HEK293T (cell line): ENCODE measurements at regions not wholly inside any gene's neighbourhood (a gene's known extent, or its start where the extent isn't known, plus 50 kb on each side); places are given as distances from the start of the nearest gene placed in this dataset.

Source experiments
- CTCF ChIA-PET: fragments of 350-600 bp; formaldehyde crosslinking; extraction: SDS; loops from one replicate; lab custom pipeline; 2021; ENCODE audit warnings: antibody characterized with exemption, inconsistent platforms; lab: Yijun Ruan, JAX
- POLR2A ChIA-PET: fragments of 350-600 bp; formaldehyde crosslinking; extraction: SDS; loops from one replicate; lab custom pipeline; 2020; ENCODE audit warnings: antibody characterized with exemption, inconsistent platforms; lab: Yijun Ruan, JAX
- DNase-seq: peaks from one replicate; pipeline ENCODE4 v3.0.0; 2012; ENCODE audit warnings: mixed read lengths; ENCODE audit errors: extremely low spot score
- ARNT ChIP-seq: fragments of 450-650 bp; IDR thresholded peaks from 2 replicates; pipeline ENCODE4 v1.6.1; 2017; ENCODE audit warnings: mild to moderate bottlenecking
- BHLHE40 ChIP-seq: fragments of 450-650 bp; IDR thresholded peaks from 2 replicates; pipeline ENCODE4 v1.6.1; 2016; ENCODE audit warnings: mild to moderate bottlenecking, moderate library complexity, borderline replicate concordance
- CTBP1 ChIP-seq: fragments of 450-650 bp; IDR thresholded peaks from 2 replicates; pipeline ENCODE4 v1.6.1; 2016; ENCODE audit warnings: borderline replicate concordance
- ELF4 ChIP-seq: fragments of 450-650 bp; IDR thresholded peaks from 2 replicates; pipeline ENCODE4 v1.6.1; 2017; ENCODE audit warnings: antibody characterized with exemption
- FOXA1 ChIP-seq: fragments of 450-650 bp; IDR thresholded peaks from 2 replicates; pipeline ENCODE4 v1.6.1; 2016; ENCODE audit warnings: mild to moderate bottlenecking
- FOXK2 ChIP-seq: fragments of 450-650 bp; IDR thresholded peaks from 2 replicates; pipeline ENCODE4 v1.6.1; 2016; ENCODE audit warnings: mild to moderate bottlenecking
- FOXM1 ChIP-seq: fragments of 450-650 bp; IDR thresholded peaks from 2 replicates; pipeline ENCODE4 v1.6.1; 2017; ENCODE audit warnings: mild to moderate bottlenecking, borderline replicate concordance
- HDGF ChIP-seq: fragments of 450-650 bp; IDR thresholded peaks from 2 replicates; pipeline ENCODE4 v1.6.1; 2017; ENCODE audit warnings: antibody characterized with exemption, borderline replicate concordance
- L3MBTL2 ChIP-seq: fragments of 450-650 bp; conservative IDR thresholded peaks from 2 replicates; pipeline ENCODE4 v1.6.1; 2016; ENCODE audit warnings: mild to moderate bottlenecking
- LEF1 ChIP-seq: fragments of 450-650 bp; IDR thresholded peaks from 2 replicates; pipeline ENCODE4 v1.6.1; 2017; ENCODE audit warnings: mild to moderate bottlenecking, borderline replicate concordance
- NFRKB ChIP-seq: fragments of 450-650 bp; IDR thresholded peaks from 2 replicates; pipeline ENCODE4 v1.6.1; 2016; ENCODE audit warnings: mild to moderate bottlenecking, moderate library complexity
- PKNOX1 ChIP-seq: fragments of 450-650 bp; IDR thresholded peaks from 2 replicates; pipeline ENCODE4 v1.6.1; 2016
- SP1 ChIP-seq: fragments of 450-650 bp; IDR thresholded peaks from 2 replicates; pipeline ENCODE4 v1.6.1; 2017
- SUZ12 ChIP-seq: fragments of 450-650 bp; IDR thresholded peaks from 2 replicates; pipeline ENCODE4 v1.6.1; 2016; ENCODE audit warnings: mild to moderate bottlenecking
- TARDBP ChIP-seq: fragments of 450-650 bp; IDR thresholded peaks from 2 replicates; pipeline ENCODE4 v1.6.1; 2016
- ZNF384 ChIP-seq: fragments of 450-650 bp; IDR thresholded peaks from 2 replicates; pipeline ENCODE4 v1.6.1; 2016

GRCh38 chr4:59535541-59535940, 1664.6 kb upstream of the ADGRL3 start:
- ChIA-PET POLR2A (no interaction called here), CTCF (no interaction called here)
- no peak for DNase-seq
- no peak for TF ChIP-seq FOXA1
- no peak for TF ChIP-seq FOXK2
- TF ChIP-seq TARDBP, result no peak
- no peak for TF ChIP-seq LEF1
- TF ChIP-seq ARNT, result no peak
- no peak for TF ChIP-seq FOXM1
- TF ChIP-seq BHLHE40, result no peak
- no peak for TF ChIP-seq CTBP1
- TF ChIP-seq SP1, result no peak
- no peak for TF ChIP-seq HDGF
- TF ChIP-seq L3MBTL2, result no peak
- TF ChIP-seq NFRKB, result no peak

- POLR2A ChIA-PET, result no interaction called here
Observed at GRCh38 chr4:59536428-59536827, 1663.7 kb upstream of the ADGRL3 start.

GRCh38 chr4:59537246-59537886, 1662.8 kb upstream of the ADGRL3 start:
- TF ChIP-seq FOXA1, result no peak
- TF ChIP-seq ELF4, result no peak
- TF ChIP-seq FOXM1, result no peak
- TF ChIP-seq PKNOX1, result no peak
- no peak for TF ChIP-seq L3MBTL2
- TF ChIP-seq ZNF384, result no peak
- no peak for DNase-seq
- ChIA-PET CTCF (interaction anchor here (0.6 kb wide), 1 partner anchor 1106 kb away, joined by 3 read pairs; no protein-coding TSS in a partner anchor), POLR2A (no interaction called here)

More at GRCh38 chr4:59536428-59536827, 1663.7 kb upstream of the ADGRL3 start:
- TF ChIP-seq PKNOX1 (no peak), ELF4 (no peak), LEF1 (no peak)
- no peak for DNase-seq
- CTCF ChIA-PET, result no interaction called here

- no peak for DNase-seq
- CTCF ChIA-PET, result no interaction called here
- POLR2A ChIA-PET, result no interaction called here
- TF ChIP-seq CTBP1, result no peak
- TF ChIP-seq ZNF384, result no peak
- no peak for TF ChIP-seq NFRKB
- TF ChIP-seq FOXK2, result no peak
- no peak for TF ChIP-seq ARNT
- no peak for TF ChIP-seq BHLHE40
- TF ChIP-seq L3MBTL2, result no peak
- no peak for TF ChIP-seq ELF4
- no peak for TF ChIP-seq TARDBP
- no peak for TF ChIP-seq HDGF
- TF ChIP-seq LEF1, result no peak
- no peak for TF ChIP-seq SP1
- no peak for TF ChIP-seq SUZ12
- TF ChIP-seq FOXM1, result no peak
- no peak for TF ChIP-seq PKNOX1
- no peak for TF ChIP-seq FOXA1
Observed at GRCh38 chr4:59539401-59539800, 1660.7 kb upstream of the ADGRL3 start.

GRCh38 chr4:59540311-59540710, 1659.8 kb upstream of the ADGRL3 start:
- ChIA-PET CTCF (no interaction called here), POLR2A (no interaction called here)
- no peak for TF ChIP-seq SUZ12
- TF ChIP-seq FOXA1, result no peak
- no peak for TF ChIP-seq ZNF384
- TF ChIP-seq ARNT, result no peak
- no peak for TF ChIP-seq HDGF
- TF ChIP-seq ELF4, result no peak
- no peak for TF ChIP-seq TARDBP
- no peak for TF ChIP-seq FOXK2
- TF ChIP-seq PKNOX1, result no peak
- no peak for TF ChIP-seq FOXM1
- DNase-seq, result no peak

GRCh38 chr4:59553063-59553720, 1646.9 kb upstream of the ADGRL3 start:
- peak; percentile 3 for DNase-seq
- ChIA-PET CTCF (no interaction called here), POLR2A (no interaction called here)
- TF ChIP-seq FOXK2, result no peak
- no peak for TF ChIP-seq PKNOX1
- no peak for TF ChIP-seq FOXM1
- no peak for TF ChIP-seq SUZ12
- TF ChIP-seq CTBP1, result no peak
- TF ChIP-seq SP1, result no peak
- no peak for TF ChIP-seq BHLHE40
- no peak for TF ChIP-seq ELF4
